ENCODE measurements at regions not wholly inside any gene's neighbourhood (a gene's known extent, or its start where the extent isn't known, plus 50 kb on each side); places are given as distances from the start of the nearest gene placed in this dataset.

- DNase-seq: no peak
These were observed 290.9 kb upstream of the SMC2 start for GRCh38 chr9:103803245-103803644.

GRCh38 chr9:103804077-103804735 is 289.9 kb upstream of the SMC2 start:
- no peak for DNase-seq

GRCh38 chr9:103809745-103810144 is 284.4 kb upstream of the SMC2 start:
- DNase-seq: no peak

GRCh38 chr9:103811462-103811861 is 282.6 kb upstream of the SMC2 start:
- no peak for DNase-seq

GRCh38 chr9:103816146-103816545 is 278.0 kb upstream of the SMC2 start:
- no peak for DNase-seq

- DNase-seq: no peak
These were observed 274.2 kb upstream of the SMC2 start for GRCh38 chr9:103819936-103820335.

GRCh38 chr9:103821115-103821514 is 273.0 kb upstream of the SMC2 start:
- DNase-seq: no peak

- no peak for DNase-seq
These were observed 256.2 kb upstream of the SMC2 start for GRCh38 chr9:103837940-103838339.

- no peak for DNase-seq
These were observed 254.9 kb upstream of the SMC2 start for GRCh38 chr9:103839197-103839596.

GRCh38 chr9:103867886-103868285 is 226.2 kb upstream of the SMC2 start:
- DNase-seq: no peak

GRCh38 chr9:103872811-103873210 is 221.3 kb upstream of the SMC2 start:
- DNase-seq: no peak

- no peak for DNase-seq
These were observed 212.7 kb upstream of the SMC2 start for GRCh38 chr9:103881419-103881818.

- DNase-seq: no peak
These were observed 204.1 kb upstream of the SMC2 start for GRCh38 chr9:103889989-103890388.

GRCh38 chr9:103894184-103894583 is 199.9 kb upstream of the SMC2 start:
- DNase-seq: no peak

- no peak for DNase-seq
These were observed 195.6 kb upstream of the SMC2 start for GRCh38 chr9:103898550-103898949.

- DNase-seq: no peak
These were observed 194.2 kb upstream of the SMC2 start for GRCh38 chr9:103899866-103900265.

GRCh38 chr9:103900466-103900865 is 193.6 kb upstream of the SMC2 start:
- DNase-seq: no peak

GRCh38 chr9:103902263-103902662 is 191.8 kb upstream of the SMC2 start:
- DNase-seq: no peak

GRCh38 chr9:103904242-103904641 is 189.9 kb upstream of the SMC2 start:
- DNase-seq: no peak

- DNase-seq: no peak
These were observed 180.2 kb upstream of the SMC2 start for GRCh38 chr9:103913899-103914298.

- no peak for DNase-seq
These were observed 174.4 kb upstream of the SMC2 start for GRCh38 chr9:103919605-103920209.

GRCh38 chr9:103928442-103928841 is 165.7 kb upstream of the SMC2 start:
- DNase-seq: no peak

- DNase-seq: no peak
These were observed 153.0 kb upstream of the SMC2 start for GRCh38 chr9:103941104-103941503.

- DNase-seq: no peak
These were observed 151.9 kb upstream of the SMC2 start for GRCh38 chr9:103942200-103942599.

- DNase-seq: no peak
These were observed 151.5 kb upstream of the SMC2 start for GRCh38 chr9:103942651-103943050.
